ENCODE measurements at regions not wholly inside any gene's neighbourhood (a gene's known extent, or its start where the extent isn't known, plus 50 kb on each side); places are given as distances from the start of the nearest gene placed in this dataset.
"Not testable (repeated sequence)": the region's sequence is repeated elsewhere in the genome, so short reads cannot be mapped to it uniquely, and the experiment has no call there.

DNA sequence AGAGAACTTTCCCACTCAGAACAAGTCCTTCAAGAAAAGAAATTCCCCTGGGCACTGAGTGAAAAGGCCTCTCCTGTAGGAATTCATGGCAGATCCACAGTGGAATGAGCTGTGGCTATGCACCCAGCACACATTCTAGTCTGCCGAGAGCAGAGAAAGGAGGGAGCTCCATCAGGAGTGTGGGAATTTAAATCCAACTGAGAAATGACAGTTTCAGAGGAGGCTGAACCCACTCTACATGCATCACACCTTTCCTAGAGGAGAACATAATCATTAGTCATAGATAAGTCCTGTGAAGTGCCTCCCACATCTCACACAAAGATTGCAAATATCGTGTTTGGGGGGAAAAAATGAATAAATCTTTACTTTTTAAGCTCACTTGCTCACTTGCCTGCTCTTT, 530.2 kb upstream of the HTR1E start:
- Histone ChIP-seq H3K4me3 (replicated peaks; ENCODE audit: insufficient read depth, low read length) (no peak overlapping the region), H3K27me3 (ENCODE audit: insufficient read depth, poor library complexity, severe bottlenecking) (no peaks in the 10 kb centered on the region), H3K27ac (replicated peaks) (no peak overlapping the region)
- TF ChIP-seq POLR2AphosphoS5 (IDR thresholded peaks at IDR 0.05; ENCODE audit: low read depth) (no peak), GABPA (IDR thresholded peaks at IDR 0.05; ENCODE audit: low read depth) (no peak), SPI1 (IDR thresholded peaks at IDR 0.05; ENCODE audit: borderline replicate concordance, low read depth) (no peak)
- TF ChIP-seq, protein P1, sequence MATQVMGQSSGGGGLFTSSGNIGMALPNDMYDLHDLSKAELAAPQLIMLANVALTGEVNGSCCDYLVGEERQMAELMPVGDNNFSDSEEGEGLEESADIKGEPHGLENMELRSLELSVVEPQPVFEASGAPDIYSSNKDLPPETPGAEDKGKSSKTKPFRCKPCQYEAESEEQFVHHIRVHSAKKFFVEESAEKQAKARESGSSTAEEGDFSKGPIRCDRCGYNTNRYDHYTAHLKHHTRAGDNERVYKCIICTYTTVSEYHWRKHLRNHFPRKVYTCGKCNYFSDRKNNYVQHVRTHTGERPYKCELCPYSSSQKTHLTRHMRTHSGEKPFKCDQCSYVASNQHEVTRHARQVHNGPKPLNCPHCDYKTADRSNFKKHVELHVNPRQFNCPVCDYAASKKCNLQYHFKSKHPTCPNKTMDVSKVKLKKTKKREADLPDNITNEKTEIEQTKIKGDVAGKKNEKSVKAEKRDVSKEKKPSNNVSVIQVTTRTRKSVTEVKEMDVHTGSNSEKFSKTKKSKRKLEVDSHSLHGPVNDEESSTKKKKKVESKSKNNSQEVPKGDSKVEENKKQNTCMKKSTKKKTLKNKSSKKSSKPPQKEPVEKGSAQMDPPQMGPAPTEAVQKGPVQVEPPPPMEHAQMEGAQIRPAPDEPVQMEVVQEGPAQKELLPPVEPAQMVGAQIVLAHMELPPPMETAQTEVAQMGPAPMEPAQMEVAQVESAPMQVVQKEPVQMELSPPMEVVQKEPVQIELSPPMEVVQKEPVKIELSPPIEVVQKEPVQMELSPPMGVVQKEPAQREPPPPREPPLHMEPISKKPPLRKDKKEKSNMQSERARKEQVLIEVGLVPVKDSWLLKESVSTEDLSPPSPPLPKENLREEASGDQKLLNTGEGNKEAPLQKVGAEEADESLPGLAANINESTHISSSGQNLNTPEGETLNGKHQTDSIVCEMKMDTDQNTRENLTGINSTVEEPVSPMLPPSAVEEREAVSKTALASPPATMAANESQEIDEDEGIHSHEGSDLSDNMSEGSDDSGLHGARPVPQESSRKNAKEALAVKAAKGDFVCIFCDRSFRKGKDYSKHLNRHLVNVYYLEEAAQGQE (IDR thresholded peaks at IDR 0.05; ENCODE audit: insufficient replicate concordance, low read depth), result no peak
- TF ChIP-seq, protein P2, sequence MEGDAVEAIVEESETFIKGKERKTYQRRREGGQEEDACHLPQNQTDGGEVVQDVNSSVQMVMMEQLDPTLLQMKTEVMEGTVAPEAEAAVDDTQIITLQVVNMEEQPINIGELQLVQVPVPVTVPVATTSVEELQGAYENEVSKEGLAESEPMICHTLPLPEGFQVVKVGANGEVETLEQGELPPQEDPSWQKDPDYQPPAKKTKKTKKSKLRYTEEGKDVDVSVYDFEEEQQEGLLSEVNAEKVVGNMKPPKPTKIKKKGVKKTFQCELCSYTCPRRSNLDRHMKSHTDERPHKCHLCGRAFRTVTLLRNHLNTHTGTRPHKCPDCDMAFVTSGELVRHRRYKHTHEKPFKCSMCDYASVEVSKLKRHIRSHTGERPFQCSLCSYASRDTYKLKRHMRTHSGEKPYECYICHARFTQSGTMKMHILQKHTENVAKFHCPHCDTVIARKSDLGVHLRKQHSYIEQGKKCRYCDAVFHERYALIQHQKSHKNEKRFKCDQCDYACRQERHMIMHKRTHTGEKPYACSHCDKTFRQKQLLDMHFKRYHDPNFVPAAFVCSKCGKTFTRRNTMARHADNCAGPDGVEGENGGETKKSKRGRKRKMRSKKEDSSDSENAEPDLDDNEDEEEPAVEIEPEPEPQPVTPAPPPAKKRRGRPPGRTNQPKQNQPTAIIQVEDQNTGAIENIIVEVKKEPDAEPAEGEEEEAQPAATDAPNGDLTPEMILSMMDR (IDR thresholded peaks at IDR 0.05; ENCODE audit: insufficient read depth, low read length), result no peak
- DNase-seq (ENCODE audit: low read depth in 1 of 2, low spot score in 1 of 2), result no peak

DNA sequence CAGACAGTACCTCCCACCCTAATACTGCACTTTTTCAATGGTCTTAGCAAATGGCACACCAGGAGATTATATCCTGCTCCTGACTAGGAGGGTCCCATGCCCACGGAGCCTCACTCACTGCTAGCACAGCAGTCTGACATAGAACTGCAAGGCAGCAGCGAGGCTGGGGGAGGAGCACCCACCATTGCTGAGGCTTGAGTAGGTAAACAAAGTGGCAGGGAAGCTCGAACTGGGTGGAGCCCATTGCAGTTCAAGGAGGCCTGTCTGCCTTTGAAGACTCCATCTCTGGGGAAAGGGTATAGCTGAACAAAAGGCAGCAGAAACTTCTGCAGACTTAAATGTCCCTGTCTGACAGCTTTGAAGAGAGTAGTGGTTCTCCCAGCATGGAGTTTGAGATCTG, 544.5 kb upstream of the HTR1E start:
- H3K27me3 ChIP-seq (ENCODE audit: insufficient read depth, poor library complexity, severe bottlenecking); H3K27ac ChIP-seq (replicated peaks); H3K4me3 ChIP-seq (replicated peaks; ENCODE audit: insufficient read depth, low read length); DNase-seq (ENCODE audit: low read depth in 1 of 2, low spot score in 1 of 2): not testable (repeated sequence)

DNA sequence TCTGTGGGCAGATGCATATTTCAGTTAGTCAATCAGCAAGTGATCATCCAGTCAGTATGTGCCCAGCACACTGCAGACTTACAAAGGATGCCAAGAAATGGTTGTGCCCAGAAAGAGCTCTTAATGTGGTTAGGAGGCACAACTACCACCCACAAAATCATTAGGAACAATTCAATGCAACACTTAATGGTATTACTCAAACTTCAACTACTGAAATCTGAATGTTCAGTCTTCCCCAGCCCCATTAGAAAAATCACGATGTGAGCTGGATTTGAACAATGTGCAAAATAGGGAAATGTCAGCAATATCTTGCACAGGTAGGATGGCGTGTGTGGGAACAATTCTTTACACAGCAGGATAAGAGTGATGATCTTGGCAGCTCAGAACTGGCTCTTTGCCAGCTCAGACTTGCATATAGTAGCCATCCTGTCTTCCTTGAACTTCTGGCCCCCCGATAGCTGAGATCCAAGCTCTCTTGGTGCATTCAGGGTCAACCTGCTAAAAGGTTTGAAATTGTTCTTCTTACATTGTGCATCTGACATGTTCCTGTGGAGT, 556.7 kb upstream of the HTR1E start:
- H3K27me3 ChIP-seq (ENCODE audit: insufficient read depth, poor library complexity, severe bottlenecking), result no peaks in the 10 kb centered on the region
- no peak overlapping the region for H3K27ac ChIP-seq (replicated peaks)
- H3K4me3 ChIP-seq (replicated peaks; ENCODE audit: insufficient read depth, low read length), result no peak overlapping the region
- no peak for DNase-seq (ENCODE audit: low read depth in 1 of 2, low spot score in 1 of 2)
- TF ChIP-seq, protein P2 (IDR thresholded peaks at IDR 0.05; ENCODE audit: insufficient read depth, low read length), result no peak
- TF ChIP-seq, protein P1 (IDR thresholded peaks at IDR 0.05; ENCODE audit: insufficient replicate concordance, low read depth), result no peak
- TF ChIP-seq POLR2AphosphoS5 (IDR thresholded peaks at IDR 0.05; ENCODE audit: low read depth) (no peak), GABPA (IDR thresholded peaks at IDR 0.05; ENCODE audit: low read depth) (no peak), SPI1 (IDR thresholded peaks at IDR 0.05; ENCODE audit: borderline replicate concordance, low read depth) (no peak)

DNA sequence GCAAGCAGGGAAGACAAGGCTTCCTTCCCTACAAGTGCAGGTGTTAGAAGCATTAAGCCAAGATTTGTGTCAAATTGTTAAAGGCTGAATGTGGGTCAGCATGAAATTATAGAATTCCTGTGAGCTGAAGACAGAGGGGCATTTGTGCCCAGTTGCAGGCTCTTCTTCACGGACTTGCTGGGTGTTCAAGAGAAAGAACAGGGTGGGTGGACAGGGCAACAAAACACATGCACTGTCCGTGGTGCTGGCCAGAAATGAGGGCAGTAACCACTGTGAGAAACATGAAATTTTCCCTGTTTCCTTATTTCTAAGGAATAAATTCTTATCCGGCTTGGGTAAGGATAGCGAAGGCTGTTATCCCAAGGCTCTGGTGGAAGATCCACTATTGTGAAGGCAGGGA, 579.5 kb upstream of the HTR1E start:
- H3K27ac ChIP-seq (replicated peaks), result no peak overlapping the region
- H3K4me3 ChIP-seq (replicated peaks; ENCODE audit: insufficient read depth, low read length), result no peak overlapping the region
- H3K27me3 ChIP-seq (ENCODE audit: insufficient read depth, poor library complexity, severe bottlenecking), result no peaks in the 10 kb centered on the region
- DNase-seq (ENCODE audit: low read depth in 1 of 2, low spot score in 1 of 2), result no peak
- TF ChIP-seq POLR2AphosphoS5 (IDR thresholded peaks at IDR 0.05; ENCODE audit: low read depth), result no peak
- TF ChIP-seq, protein P1 (IDR thresholded peaks at IDR 0.05; ENCODE audit: insufficient replicate concordance, low read depth), result peak; percentile 86
